ENCODE measurements at regions not wholly inside any gene's neighbourhood (a gene's known extent, or its start where the extent isn't known, plus 50 kb on each side); places are given as distances from the start of the nearest gene placed in this dataset.

GRCh38 chr6:22102671-22103070 is 194.2 kb downstream of the PRL start:
- Histone ChIP-seq H3K9ac (no peak overlapping the region), H3K4me2 (ENCODE audit: unreplicated experiment) (no peak overlapping the region), H3K4me3 (no peak overlapping the region), H3K36me3 (ENCODE audit: low read depth) (no peaks in the 10 kb centered on the region), H4K20me1 (ENCODE audit: insufficient read depth) (no peaks in the 10 kb centered on the region), H3K27ac (no peak overlapping the region), H3K9me2 (ENCODE audit: insufficient read depth) (no peaks in the 10 kb centered on the region; the same call in 1 of the 2 replicates), H3K9me3 (ENCODE audit: low read depth) (no peaks in the 10 kb centered on the region), H2AFZ (0 out of 2 replicates have a peak overlapping the region, but pooled peaks have one; percentile 7), H3F3A (ENCODE audit: insufficient read depth) (no peaks in the 10 kb centered on the region), H3K27me3 (replicated peaks; ENCODE audit: insufficient read depth) (no peaks in the 10 kb centered on the region), H3K79me2 (ENCODE audit: insufficient read depth) (no peaks in the 10 kb centered on the region), H3K4me1 (ENCODE audit: insufficient read depth) (no peaks in the 10 kb centered on the region)
- no peak for TF ChIP-seq EZH2phosphoT487 (IDR thresholded peaks at IDR 0.05; ENCODE audit: insufficient read depth, low read depth)
- DNase-seq, result peak; percentile 37
- in situ Hi-C loops (cut with MboI), result no loop called here
- 87 to 92% methylated on average over 3 of the region's 3 CpGs for WGBS, 2 experiments (ENCODE audit: low coverage in 1 of 2, low lambda C conversion rate in 2 of 2, missing lambda C conversion rate in 2 of 2)

GRCh38 chr6:22106451-22106850 is 190.4 kb downstream of the PRL start:
- Histone ChIP-seq H3K4me2 (ENCODE audit: unreplicated experiment) (no peak overlapping the region), H3K4me1 (ENCODE audit: insufficient read depth) (no peaks in the 10 kb centered on the region), H3K27me3 (replicated peaks; ENCODE audit: insufficient read depth) (no peaks in the 10 kb centered on the region), H3K9ac (no peak overlapping the region), H3F3A (ENCODE audit: insufficient read depth) (no peaks in the 10 kb centered on the region), H2AFZ (no peak overlapping the region), H3K36me3 (ENCODE audit: low read depth) (no peaks in the 10 kb centered on the region), H3K9me2 (ENCODE audit: insufficient read depth) (no peaks in the 10 kb centered on the region; the same call in 1 of the 2 replicates), H3K79me2 (ENCODE audit: insufficient read depth) (no peaks in the 10 kb centered on the region), H3K4me3 (no peak overlapping the region), H4K20me1 (ENCODE audit: insufficient read depth) (no peaks in the 10 kb centered on the region), H3K9me3 (ENCODE audit: low read depth) (no peaks in the 10 kb centered on the region), H3K27ac (no peak overlapping the region)
- DNase-seq, result no peak
- 81 to 83% methylated on average over 5 of the region's 5 CpGs for WGBS, 2 experiments (ENCODE audit: low coverage in 1 of 2, low lambda C conversion rate in 2 of 2, missing lambda C conversion rate in 2 of 2)
- in situ Hi-C loops (cut with MboI), result no loop called here
- TF ChIP-seq EZH2 (IDR thresholded peaks at IDR 0.05; ENCODE audit: insufficient read depth, poor library complexity, severe bottlenecking), result no peak
- no peak for TF ChIP-seq EZH2phosphoT487 (IDR thresholded peaks at IDR 0.05; ENCODE audit: insufficient read depth, low read depth)

- H3K36me3 ChIP-seq (ENCODE audit: low read depth), result no peaks in the 10 kb centered on the region
- in situ Hi-C loops (cut with MboI), result no loop called here
Measured at GRCh38 chr6:22106961-22107360, 189.9 kb downstream of the PRL start.

GRCh38 chr6:22108199-22108598 is 188.6 kb downstream of the PRL start:
- Histone ChIP-seq H2AFZ (no peak overlapping the region), H4K20me1 (ENCODE audit: insufficient read depth) (no peaks in the 10 kb centered on the region), H3K4me3 (no peak overlapping the region), H3K36me3 (ENCODE audit: low read depth) (no peaks in the 10 kb centered on the region), H3K4me2 (ENCODE audit: unreplicated experiment) (no peak overlapping the region), H3K4me1 (ENCODE audit: insufficient read depth) (peaks cover 7% of the 10 kb centered on the region; the same call in 1 of the 2 replicates), H3K9ac (no peak overlapping the region), H3K79me2 (ENCODE audit: insufficient read depth) (no peaks in the 10 kb centered on the region), H3K9me3 (ENCODE audit: low read depth) (no peaks in the 10 kb centered on the region), H3K27me3 (replicated peaks; ENCODE audit: insufficient read depth) (no peaks in the 10 kb centered on the region), H3K27ac (no peak overlapping the region), H3F3A (ENCODE audit: insufficient read depth) (peaks cover 8% of the 10 kb centered on the region), H3K9me2 (ENCODE audit: insufficient read depth) (no peaks in the 10 kb centered on the region; the same call in 1 of the 2 replicates)
- in situ Hi-C loops (cut with MboI), result no loop called here
- WGBS, 2 experiments (ENCODE audit: low coverage in 1 of 2, low lambda C conversion rate in 2 of 2, missing lambda C conversion rate in 2 of 2), result 95 to 97% methylated on average over 7 of the region's 7 CpGs
- no peak for TF ChIP-seq EZH2 (IDR thresholded peaks at IDR 0.05; ENCODE audit: insufficient read depth, poor library complexity, severe bottlenecking)
- TF ChIP-seq EZH2phosphoT487 (IDR thresholded peaks at IDR 0.05; ENCODE audit: insufficient read depth, low read depth), result no peak
- DNase-seq, result peak; percentile 14

More at GRCh38 chr6:22106961-22107360, 189.9 kb downstream of the PRL start:
- no peak for DNase-seq
- no peaks in the 10 kb centered on the region for H4K20me1 ChIP-seq (ENCODE audit: insufficient read depth)
- no peaks in the 10 kb centered on the region for H3K4me1 ChIP-seq (ENCODE audit: insufficient read depth)
- H3K79me2 ChIP-seq (ENCODE audit: insufficient read depth), result no peaks in the 10 kb centered on the region
- 84 to 85% methylated on average over 3 of the region's 3 CpGs for WGBS, 2 experiments (ENCODE audit: low coverage in 1 of 2, low lambda C conversion rate in 2 of 2, missing lambda C conversion rate in 2 of 2)
- H3K4me3 ChIP-seq, result no peak overlapping the region
- no peak overlapping the region for H3K4me2 ChIP-seq (ENCODE audit: unreplicated experiment)
- H3K9me3 ChIP-seq (ENCODE audit: low read depth), result no peaks in the 10 kb centered on the region
- H3K27ac ChIP-seq, result no peak overlapping the region
- no peak overlapping the region for H2AFZ ChIP-seq
- H3K27me3 ChIP-seq (replicated peaks; ENCODE audit: insufficient read depth), result no peaks in the 10 kb centered on the region
- H3F3A ChIP-seq (ENCODE audit: insufficient read depth), result no peaks in the 10 kb centered on the region
- TF ChIP-seq EZH2phosphoT487 (IDR thresholded peaks at IDR 0.05; ENCODE audit: insufficient read depth, low read depth), result no peak
- no peak for TF ChIP-seq EZH2 (IDR thresholded peaks at IDR 0.05; ENCODE audit: insufficient read depth, poor library complexity, severe bottlenecking)
- no peaks in the 10 kb centered on the region; the same call in 1 of the 2 replicates for H3K9me2 ChIP-seq (ENCODE audit: insufficient read depth)
- no peak overlapping the region for H3K9ac ChIP-seq

- WGBS, 2 experiments (ENCODE audit: low coverage in 1 of 2, low lambda C conversion rate in 2 of 2, missing lambda C conversion rate in 2 of 2), result 37 to 43% methylated on average over 6 of the region's 6 CpGs
- TF ChIP-seq EZH2 (IDR thresholded peaks at IDR 0.05; ENCODE audit: insufficient read depth, poor library complexity, severe bottlenecking) (no peak), EZH2phosphoT487 (IDR thresholded peaks at IDR 0.05; ENCODE audit: insufficient read depth, low read depth) (no peak)
Measured at GRCh38 chr6:22110061-22110460, 186.8 kb downstream of the PRL start.

More at GRCh38 chr6:22110061-22110460, 186.8 kb downstream of the PRL start:
- Histone ChIP-seq H4K20me1 (ENCODE audit: insufficient read depth) (no peaks in the 10 kb centered on the region), H3K4me1 (ENCODE audit: insufficient read depth) (peaks cover 14% of the 10 kb centered on the region), H3K9ac (no peak overlapping the region), H3K36me3 (ENCODE audit: low read depth) (no peaks in the 10 kb centered on the region), H3K9me2 (ENCODE audit: insufficient read depth) (no peaks in the 10 kb centered on the region; the same call in 1 of the 2 replicates), H3K27me3 (replicated peaks; ENCODE audit: insufficient read depth) (no peaks in the 10 kb centered on the region), H3K4me3 (no peak overlapping the region), H3F3A (ENCODE audit: insufficient read depth) (peaks cover 19% of the 10 kb centered on the region), H3K79me2 (ENCODE audit: insufficient read depth) (no peaks in the 10 kb centered on the region), H3K4me2 (ENCODE audit: unreplicated experiment) (no peak overlapping the region), H3K27ac (no peak overlapping the region), H3K9me3 (ENCODE audit: low read depth) (no peaks in the 10 kb centered on the region), H2AFZ (no peak overlapping the region)
- in situ Hi-C loops (cut with MboI), result no loop called here
- DNase-seq, result no peak
